ENCODE measurements at regions not wholly inside any gene's neighbourhood (a gene's known extent, or its start where the extent isn't known, plus 50 kb on each side); places are given as distances from the start of the nearest gene placed in this dataset.

DNA sequence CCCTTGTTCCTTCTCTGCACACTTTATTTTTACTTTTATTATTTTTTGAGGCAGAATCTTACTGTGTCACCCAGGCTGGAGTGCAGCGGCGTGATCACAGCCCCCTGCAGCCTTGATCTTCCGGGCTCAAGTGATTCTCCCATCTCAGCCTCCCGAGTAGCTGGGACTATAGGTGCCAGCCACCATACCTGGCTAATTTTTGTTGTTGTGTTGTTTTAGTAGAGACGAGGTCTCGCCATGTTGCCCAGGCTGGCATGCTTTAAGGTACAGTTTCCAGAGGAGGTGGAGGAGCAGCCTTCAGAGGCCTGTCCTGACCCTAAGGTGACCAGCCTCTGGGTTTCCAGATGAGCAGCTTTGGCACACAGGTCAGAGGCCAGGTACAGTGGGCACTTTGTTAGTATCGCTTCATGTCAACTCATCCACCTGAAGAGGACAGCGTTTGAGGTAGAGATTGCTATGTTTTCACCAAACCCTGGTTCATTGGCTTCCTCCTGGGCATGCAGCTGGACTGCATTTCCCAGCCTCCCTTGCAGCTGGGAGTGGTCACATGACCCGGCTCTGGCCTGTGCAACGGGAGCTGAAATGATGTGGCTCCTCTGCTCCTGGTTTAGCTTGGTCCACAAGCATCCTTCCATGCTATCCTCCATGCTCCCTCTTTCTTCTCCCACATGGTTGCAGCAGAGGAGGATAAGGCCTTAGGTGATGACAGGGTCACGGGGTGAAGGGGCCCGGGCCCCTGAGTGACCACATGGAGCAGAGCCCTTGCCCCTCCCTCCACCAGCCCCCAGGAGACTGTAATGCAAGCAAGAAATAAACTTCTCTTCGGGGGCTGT is 139.3 kb upstream of the IER5L start:
- no peak overlapping the region for H3K4me2 ChIP-seq (ENCODE audit: extremely low read depth, insufficient read depth, low read length)
- no peak overlapping the region for H3K9ac ChIP-seq (ENCODE audit: insufficient read depth, low read length)
- H3K9me3 ChIP-seq (ENCODE audit: control insufficient read depth, insufficient read depth, low read depth, low read length), result no peaks in the 10 kb centered on the region
- peak; percentile 45 to 49 for DNase-seq (ENCODE audit: low read depth in 2 of 2)
- H3K79me2 ChIP-seq (ENCODE audit: control insufficient read depth, insufficient read depth, low read length), result no peaks in the 10 kb centered on the region
- no peaks in the 10 kb centered on the region for H3K36me3 ChIP-seq (ENCODE audit: control insufficient read depth, insufficient read depth, low read length)
- no peaks in the 10 kb centered on the region for H4K20me1 ChIP-seq (ENCODE audit: control insufficient read depth, extremely low read depth, insufficient read depth, low read length)
- H3K27ac ChIP-seq (ENCODE audit: insufficient read depth, low read length), result no peak overlapping the region
- TF ChIP-seq EZH2 (IDR thresholded peaks at IDR 0.05; ENCODE audit: low read length, missing control alignments), result no peak
- TF ChIP-seq, protein P1, sequence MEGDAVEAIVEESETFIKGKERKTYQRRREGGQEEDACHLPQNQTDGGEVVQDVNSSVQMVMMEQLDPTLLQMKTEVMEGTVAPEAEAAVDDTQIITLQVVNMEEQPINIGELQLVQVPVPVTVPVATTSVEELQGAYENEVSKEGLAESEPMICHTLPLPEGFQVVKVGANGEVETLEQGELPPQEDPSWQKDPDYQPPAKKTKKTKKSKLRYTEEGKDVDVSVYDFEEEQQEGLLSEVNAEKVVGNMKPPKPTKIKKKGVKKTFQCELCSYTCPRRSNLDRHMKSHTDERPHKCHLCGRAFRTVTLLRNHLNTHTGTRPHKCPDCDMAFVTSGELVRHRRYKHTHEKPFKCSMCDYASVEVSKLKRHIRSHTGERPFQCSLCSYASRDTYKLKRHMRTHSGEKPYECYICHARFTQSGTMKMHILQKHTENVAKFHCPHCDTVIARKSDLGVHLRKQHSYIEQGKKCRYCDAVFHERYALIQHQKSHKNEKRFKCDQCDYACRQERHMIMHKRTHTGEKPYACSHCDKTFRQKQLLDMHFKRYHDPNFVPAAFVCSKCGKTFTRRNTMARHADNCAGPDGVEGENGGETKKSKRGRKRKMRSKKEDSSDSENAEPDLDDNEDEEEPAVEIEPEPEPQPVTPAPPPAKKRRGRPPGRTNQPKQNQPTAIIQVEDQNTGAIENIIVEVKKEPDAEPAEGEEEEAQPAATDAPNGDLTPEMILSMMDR (conservative IDR thresholded peaks at IDR 0.05 in 1 of 2, IDR thresholded peaks at IDR 0.05 in 1 of 2; ENCODE audit: low read depth in 1 of 2, low read length in 2 of 2), result no peak
- no peak overlapping the region for H3K4me3 ChIP-seq (replicated peaks in 1 of 4; ENCODE audit: control extremely low read depth in 1 of 4, insufficient read depth in 1 of 4, low read depth in 3 of 4, low read length in 4 of 4)
- peaks cover 2% of the 10 kb centered on the region for H3K27me3 ChIP-seq (ENCODE audit: control insufficient read depth, insufficient read depth, low read length)
- H2AFZ ChIP-seq (ENCODE audit: low read length), result no peak overlapping the region
- peaks cover 17% of the 10 kb centered on the region for H3K4me1 ChIP-seq (ENCODE audit: control insufficient read depth, extremely low read depth, insufficient read depth, low read length)

DNA sequence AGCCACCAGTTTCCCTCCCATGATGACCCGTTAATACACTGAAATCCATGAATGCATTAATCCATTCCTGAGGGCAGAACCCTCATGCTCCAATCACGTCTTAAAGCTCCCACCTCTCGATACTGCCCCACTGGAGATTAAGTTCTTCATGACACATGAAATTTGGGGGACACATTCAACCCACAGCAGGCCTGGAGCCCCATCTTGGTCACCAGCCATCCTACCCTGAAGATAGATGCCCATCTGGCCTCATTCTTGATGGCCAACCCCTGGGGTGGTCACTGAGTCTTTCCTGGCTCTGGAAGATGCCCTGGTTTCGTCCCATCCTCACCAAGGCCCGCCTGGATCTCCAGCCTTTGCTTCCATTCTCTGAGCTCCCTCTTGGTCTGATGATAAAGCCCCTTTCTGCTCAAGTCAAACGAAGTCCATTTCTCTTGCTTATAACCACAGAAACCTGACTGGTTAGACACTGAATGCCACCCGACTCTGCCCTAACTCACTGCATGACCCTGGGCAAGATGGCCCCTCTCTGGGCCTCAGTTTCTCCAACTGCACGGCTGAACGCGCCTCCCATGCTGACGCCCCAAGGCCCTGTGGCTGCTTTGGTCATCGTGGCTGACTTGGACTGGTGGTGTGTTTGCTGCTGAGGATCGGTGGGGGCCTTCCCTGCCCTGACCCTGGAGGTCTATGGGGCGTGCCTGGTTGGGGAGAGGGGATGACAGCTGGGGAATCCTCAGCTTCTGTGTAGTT is 138.4 kb upstream of the IER5L start:
- Histone ChIP-seq H4K20me1 (ENCODE audit: control insufficient read depth, extremely low read depth, insufficient read depth, low read length) (no peaks in the 10 kb centered on the region), H3K27ac (ENCODE audit: insufficient read depth, low read length) (no peak overlapping the region), H3K79me2 (ENCODE audit: control insufficient read depth, insufficient read depth, low read length) (no peaks in the 10 kb centered on the region), H3K27me3 (ENCODE audit: control insufficient read depth, insufficient read depth, low read length) (peaks cover 2% of the 10 kb centered on the region), H3K4me3 (replicated peaks in 1 of 4; ENCODE audit: control extremely low read depth in 1 of 4, insufficient read depth in 1 of 4, low read depth in 3 of 4, low read length in 4 of 4) (no peak overlapping the region), H3K9me3 (ENCODE audit: control insufficient read depth, insufficient read depth, low read depth, low read length) (no peaks in the 10 kb centered on the region), H3K36me3 (ENCODE audit: control insufficient read depth, insufficient read depth, low read length) (no peaks in the 10 kb centered on the region), H3K4me2 (ENCODE audit: extremely low read depth, insufficient read depth, low read length) (no peak overlapping the region), H3K4me1 (ENCODE audit: control insufficient read depth, extremely low read depth, insufficient read depth, low read length) (peaks cover 15% of the 10 kb centered on the region), H3K9ac (ENCODE audit: insufficient read depth, low read length) (no peak overlapping the region), H2AFZ (ENCODE audit: low read length) (no peak overlapping the region)
- no peak for DNase-seq (ENCODE audit: low read depth in 2 of 2)
- TF ChIP-seq, protein P1 (conservative IDR thresholded peaks at IDR 0.05 in 1 of 2, IDR thresholded peaks at IDR 0.05 in 1 of 2; ENCODE audit: low read depth in 1 of 2, low read length in 2 of 2), result no peak
- no peak for TF ChIP-seq EZH2 (IDR thresholded peaks at IDR 0.05; ENCODE audit: low read length, missing control alignments)

DNA sequence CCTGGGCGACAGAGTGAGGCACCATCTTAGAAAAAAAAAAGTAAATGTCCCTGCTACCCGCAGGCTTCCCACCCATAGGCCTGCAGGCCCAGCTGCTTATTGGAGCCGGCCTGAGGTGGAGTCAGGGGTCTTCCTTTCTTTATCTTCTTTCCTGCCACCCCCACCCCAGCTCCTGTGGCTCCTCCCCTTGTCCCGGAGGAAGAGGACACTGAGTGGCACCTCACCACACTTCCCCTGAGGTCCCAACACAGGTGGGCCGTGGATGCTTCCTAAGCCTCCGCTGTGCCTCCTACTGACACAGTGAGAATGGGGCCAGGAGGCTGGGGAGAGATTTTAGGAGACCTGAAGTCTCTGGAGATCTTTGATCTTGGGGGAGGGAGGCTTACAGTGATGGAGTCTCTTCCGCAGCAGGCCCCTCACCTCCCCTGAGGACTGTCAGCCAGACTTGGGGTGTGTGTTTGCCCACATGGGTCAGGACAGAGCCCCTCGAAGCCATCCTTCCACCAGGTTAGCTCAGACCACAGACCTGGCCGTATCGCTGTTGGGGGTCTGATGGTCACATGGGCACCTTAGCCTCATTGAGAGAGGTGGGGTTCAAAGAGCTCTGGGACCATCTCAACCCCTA is 135.4 kb upstream of the IER5L start:
- no peak overlapping the region for H3K9ac ChIP-seq (ENCODE audit: insufficient read depth, low read length)

More for the DNA sequence above, 135.4 kb upstream of the IER5L start:
- Histone ChIP-seq H3K36me3 (ENCODE audit: control insufficient read depth, insufficient read depth, low read length) (no peaks in the 10 kb centered on the region), H3K27me3 (ENCODE audit: control insufficient read depth, insufficient read depth, low read length) (peaks cover 2% of the 10 kb centered on the region), H3K4me3 (replicated peaks in 1 of 4; ENCODE audit: control extremely low read depth in 1 of 4, insufficient read depth in 1 of 4, low read depth in 3 of 4, low read length in 4 of 4) (no peak overlapping the region), H4K20me1 (ENCODE audit: control insufficient read depth, extremely low read depth, insufficient read depth, low read length) (no peaks in the 10 kb centered on the region), H3K4me2 (ENCODE audit: extremely low read depth, insufficient read depth, low read length) (no peak overlapping the region), H3K79me2 (ENCODE audit: control insufficient read depth, insufficient read depth, low read length) (no peaks in the 10 kb centered on the region), H3K9me3 (ENCODE audit: control insufficient read depth, insufficient read depth, low read depth, low read length) (no peaks in the 10 kb centered on the region), H3K4me1 (ENCODE audit: control insufficient read depth, extremely low read depth, insufficient read depth, low read length) (peaks cover 8% of the 10 kb centered on the region), H2AFZ (ENCODE audit: low read length) (no peak overlapping the region), H3K27ac (ENCODE audit: insufficient read depth, low read length) (no peak overlapping the region)
- no peak for DNase-seq (ENCODE audit: low read depth in 2 of 2)
- TF ChIP-seq, protein P1 (conservative IDR thresholded peaks at IDR 0.05 in 1 of 2, IDR thresholded peaks at IDR 0.05 in 1 of 2; ENCODE audit: low read depth in 1 of 2, low read length in 2 of 2), result no peak
- TF ChIP-seq EZH2 (IDR thresholded peaks at IDR 0.05; ENCODE audit: low read length, missing control alignments), result no peak

Data from fibroblast of lung (primary cell).